Gastroesophageal sphincter (tissue), 4 donors: ENCODE measurements at regions not wholly inside any gene's neighbourhood (a gene's known extent, or its start where the extent isn't known, plus 50 kb on each side); places are given as distances from the start of the nearest gene placed in this dataset.
"Not testable (repeated sequence)": the region's sequence is repeated elsewhere in the genome, so short reads cannot be mapped to it uniquely, and the experiment has no call there.

ENCODE experiments used
- ATAC-seq: fragments of 150-250 bp; one replicate; pipeline ENCODE4 v1.9.1; 2016; ENCODE audit warnings: mild to moderate bottlenecking, moderate library complexity
- H3K27ac ChIP-seq, 4 donors: fragments of 200-600 bp; sonication (generic) in 3 of 4; 1 replicate in 3 of 4; 2 replicates in 1 of 4; pipeline ENCODE4 v1.5.1; 2016 to 2019
- H3K27me3 ChIP-seq: fragments of 200-600 bp; sonication (generic); one replicate; pipeline ENCODE4 v1.5.1; 2019
- H3K36me3 ChIP-seq, 2 donors: fragments of 200-600 bp; sonication (generic); one replicate each; pipeline ENCODE4 v1.5.1; 2019; ENCODE audit warnings: control low read depth in 1 of 2
- H3K4me1 ChIP-seq, 3 donors: fragments of 200-600 bp; sonication (generic); 1 replicate in 2 of 3; 2 replicates in 1 of 3; pipeline ENCODE4 v1.5.1; 2016 to 2019; ENCODE audit warnings: control low read depth in 2 of 3
- H3K4me3 ChIP-seq, 2 donors: fragments of 200-600 bp; sonication (generic); one replicate each; pipeline ENCODE4 v1.5.1; 2019; ENCODE audit warnings: mild to moderate bottlenecking in 1 of 2, moderate library complexity in 1 of 2
- H3K9me3 ChIP-seq, 3 donors: fragments of 200-600 bp; sonication (generic); one replicate each; pipeline ENCODE4 v1.5.1; 2017 to 2019; ENCODE audit warnings: control low read depth in 2 of 3
- CTCF ChIP-seq, 4 experiments: fragments of 200-600 bp in 2 of 4; fragments of 450-650 bp in 2 of 4; sonication (generic) in 1 of 4; IDR thresholded peaks; one replicate each; pipeline ENCODE4 v1.5.1; 2017 to 2019; ENCODE audit warnings: antibody characterized with exemption in 4 of 4, mild to moderate bottlenecking in 2 of 4, moderate library complexity in 2 of 4
- EP300 ChIP-seq: sonication (generic); formaldehyde crosslinking; IDR thresholded peaks from one replicate; pipeline ENCODE4 v1.6.1; 2017; ENCODE audit warnings: antibody characterized with exemption, mild to moderate bottlenecking
- POLR2A ChIP-seq, 2 donors: fragments of 450-650 bp; IDR thresholded peaks; one replicate each; pipeline ENCODE4 v1.6.1; 2017; ENCODE audit warnings: antibody characterized with exemption in 2 of 2, mild to moderate bottlenecking in 2 of 2, moderate library complexity in 1 of 2
- POLR2AphosphoS5 ChIP-seq: sonication (generic); formaldehyde crosslinking; IDR thresholded peaks from one replicate; pipeline ENCODE4 v1.6.1; 2017; ENCODE audit warnings: antibody characterized with exemption
- WGBS, 2 donors: methylation state at CpG; one replicate each; pipeline ENCODE4 v1.1.5; 2018; ENCODE audit warnings: low coverage in 1 of 2; 5-methylcytosine and 5-hydroxymethylcytosine counted together

GRCh38 chr2:429575-430254 is 141.8 kb upstream of the ALKAL2 start:
- 72 to 76% methylated on average over 13 to 17 of the region's 19 CpGs for WGBS, 2 donors
- TF ChIP-seq EP300, result no peak
- no peak for TF ChIP-seq POLR2AphosphoS5
- no peak for TF ChIP-seq CTCF (IDR thresholded peaks at IDR 0.05)
- TF ChIP-seq POLR2A (IDR thresholded peaks at IDR 0.05), result no peak
- no peaks in the 10 kb centered on the region for H3K9me3 ChIP-seq
- no peaks in the 10 kb centered on the region for H3K4me1 ChIP-seq
- H3K36me3 ChIP-seq, result no peaks in the 10 kb centered on the region
- no peak for ATAC-seq
- peaks cover 4% of the 10 kb centered on the region for H3K27me3 ChIP-seq
- H3K4me3 ChIP-seq, result no peak overlapping the region
- H3K27ac ChIP-seq, result no peak overlapping the region

- no peaks in the 10 kb centered on the region for H3K4me1 ChIP-seq
- ATAC-seq, result no peak
Observed at GRCh38 chr2:429142-429541, 141.3 kb upstream of the ALKAL2 start.

GRCh38 chr2:428591-428990 is 140.7 kb upstream of the ALKAL2 start:
- 96 to 100% methylated on average over 1 to 4 of the region's 7 CpGs for WGBS, 2 donors
- TF ChIP-seq EP300 (no peak), CTCF (IDR thresholded peaks at IDR 0.05) (no peak), POLR2A (IDR thresholded peaks at IDR 0.05) (no peak), POLR2AphosphoS5 (no peak)
- no peaks in the 10 kb centered on the region for H3K4me1 ChIP-seq
- no peaks in the 10 kb centered on the region for H3K9me3 ChIP-seq
- H3K36me3 ChIP-seq, result no peaks in the 10 kb centered on the region
- H3K27ac ChIP-seq, result no peak overlapping the region
- no peak for ATAC-seq
- no peak overlapping the region for H3K4me3 ChIP-seq
- H3K27me3 ChIP-seq, result peaks cover 4% of the 10 kb centered on the region

More at GRCh38 chr2:429142-429541, 141.3 kb upstream of the ALKAL2 start:
- TF ChIP-seq EP300, result no peak
- TF ChIP-seq POLR2A (IDR thresholded peaks at IDR 0.05), result no peak
- TF ChIP-seq POLR2AphosphoS5, result no peak
- no peak for TF ChIP-seq CTCF (IDR thresholded peaks at IDR 0.05)
- Histone ChIP-seq H3K27ac (no peak overlapping the region), H3K9me3 (no peaks in the 10 kb centered on the region), H3K27me3 (peaks cover 4% of the 10 kb centered on the region), H3K4me3 (no peak overlapping the region), H3K36me3 (no peaks in the 10 kb centered on the region)
- 88 to 100% methylated on average over 2 to 6 of the region's 7 CpGs for WGBS, 2 donors

GRCh38 chr2:426696-427095 is 138.8 kb upstream of the ALKAL2 start:
- not testable (repeated sequence) for H3K4me1 ChIP-seq, H3K4me3 ChIP-seq, H3K9me3 ChIP-seq, H3K36me3 ChIP-seq, H3K27ac ChIP-seq, ATAC-seq
- H3K27me3 ChIP-seq, result peaks cover 10% of the 10 kb centered on the region
- WGBS, 2 donors, result no CpG with 5 or more reads among the region's 47 CpGs

- H3K4me1 ChIP-seq, result no peaks in the 10 kb centered on the region
- no peak overlapping the region for H3K4me3 ChIP-seq
- no peak for TF ChIP-seq POLR2A (IDR thresholded peaks at IDR 0.05)
- ATAC-seq, result no peak
- no peak overlapping the region for H3K27ac ChIP-seq
- peaks cover 10% of the 10 kb centered on the region for H3K27me3 ChIP-seq
- no peaks in the 10 kb centered on the region for H3K9me3 ChIP-seq
- WGBS, 2 donors, result 80 to 83% methylated on average over 5 to 6 of the region's 17 CpGs
- H3K36me3 ChIP-seq, result no peaks in the 10 kb centered on the region
Observed at GRCh38 chr2:425947-426346, 138.1 kb upstream of the ALKAL2 start.

- Histone ChIP-seq H3K27ac (no peak overlapping the region), H3K4me3 (no peak overlapping the region), H3K4me1 (no peaks in the 10 kb centered on the region), H3K9me3 (no peaks in the 10 kb centered on the region), H3K36me3 (no peaks in the 10 kb centered on the region), H3K27me3 (peaks cover 10% of the 10 kb centered on the region)
- WGBS, 2 donors, result 90 to 100% methylated on average over 1 to 5 of the region's 8 CpGs
- no peak for TF ChIP-seq POLR2A (IDR thresholded peaks at IDR 0.05)
- TF ChIP-seq CTCF (IDR thresholded peaks at IDR 0.05), result no peak
- TF ChIP-seq POLR2AphosphoS5, result no peak
- TF ChIP-seq EP300, result no peak
- ATAC-seq, result no peak
Observed at GRCh38 chr2:425243-425642, 137.4 kb upstream of the ALKAL2 start.
